Frontal cortex (tissue), 3 donors: ENCODE measurements at regions not wholly inside any gene's neighbourhood (a gene's known extent, or its start where the extent isn't known, plus 50 kb on each side); places are given as distances from the start of the nearest gene placed in this dataset.

ENCODE experiments used
- DNase-seq, 2 donors: peaks; one replicate each; pipeline ENCODE4 v3.0.0; 2012; ENCODE audit warnings: low spot score in 2 of 2
- FAIRE-seq: peaks from 2 replicates; lab custom pipeline; 2012; peaks lifted over from hg19 to GRCh38; lab: Jason Lieb, UNC
- donor health status: control.
- donor health status: control.
- donor health status: control.

- FAIRE-seq, result no peak
- DNase-seq, result no peak
These were observed 183.7 kb downstream of the FOXL1 start for GRCh38 chr16:86762095-86762494.

DNA sequence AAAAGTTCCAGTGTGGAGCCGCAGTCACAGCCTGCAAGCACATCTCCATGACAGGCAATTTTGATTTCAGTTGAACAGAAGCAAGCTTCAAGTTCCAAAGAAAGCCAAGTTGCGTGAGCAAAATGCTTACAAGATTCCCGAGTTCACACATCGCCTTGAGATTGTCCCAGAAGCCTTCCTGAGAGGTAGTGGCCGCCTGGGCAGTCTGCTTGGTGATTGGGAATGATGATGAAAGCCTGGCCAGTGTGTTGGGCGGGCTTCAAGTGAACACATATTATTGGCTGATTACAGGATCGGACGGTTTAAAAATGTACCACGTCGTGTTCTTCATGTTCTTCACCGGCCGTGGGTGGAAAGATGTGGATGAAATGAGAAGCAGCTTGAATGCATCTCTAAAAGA is 185.5 kb downstream of the FOXL1 start:
- FAIRE-seq (no peak), DNase-seq (no peak)

- no peak for FAIRE-seq
- DNase-seq, result no peak
These were observed 186.2 kb downstream of the FOXL1 start for GRCh38 chr16:86764551-86764950.

GRCh38 chr16:86765389-86766026 is 187.2 kb downstream of the FOXL1 start:
- DNase-seq (no peak), FAIRE-seq (no peak)

GRCh38 chr16:86766700-86767099 is 188.4 kb downstream of the FOXL1 start:
- DNase-seq, result no peak
- FAIRE-seq, result no peak

- DNase-seq (no peak), FAIRE-seq (no peak)
These were observed 190.0 kb downstream of the FOXL1 start for GRCh38 chr16:86768228-86768791.

DNA sequence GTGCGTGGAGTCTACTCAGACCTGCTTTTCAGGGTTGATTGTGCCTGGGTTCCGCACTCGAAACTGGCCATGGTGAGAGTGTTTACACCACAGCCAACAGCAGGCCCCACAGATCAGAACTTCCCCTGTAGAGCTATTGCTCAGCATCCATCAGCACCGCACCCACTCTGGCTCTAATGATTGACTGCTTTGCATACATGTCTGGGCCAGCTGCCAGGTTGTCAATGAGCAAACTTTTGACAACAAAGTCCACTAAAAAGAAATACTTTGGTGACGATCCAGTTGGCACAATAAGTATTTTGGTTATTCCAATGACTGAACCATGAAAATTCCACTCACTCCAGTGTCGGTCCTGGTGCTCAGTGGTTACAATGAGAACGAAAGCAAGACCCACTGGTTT is 190.7 kb downstream of the FOXL1 start:
- DNase-seq (no peak), FAIRE-seq (no peak)

- FAIRE-seq, result no peak
- no peak for DNase-seq
These were observed 193.4 kb downstream of the FOXL1 start for GRCh38 chr16:86771506-86772460.

DNA sequence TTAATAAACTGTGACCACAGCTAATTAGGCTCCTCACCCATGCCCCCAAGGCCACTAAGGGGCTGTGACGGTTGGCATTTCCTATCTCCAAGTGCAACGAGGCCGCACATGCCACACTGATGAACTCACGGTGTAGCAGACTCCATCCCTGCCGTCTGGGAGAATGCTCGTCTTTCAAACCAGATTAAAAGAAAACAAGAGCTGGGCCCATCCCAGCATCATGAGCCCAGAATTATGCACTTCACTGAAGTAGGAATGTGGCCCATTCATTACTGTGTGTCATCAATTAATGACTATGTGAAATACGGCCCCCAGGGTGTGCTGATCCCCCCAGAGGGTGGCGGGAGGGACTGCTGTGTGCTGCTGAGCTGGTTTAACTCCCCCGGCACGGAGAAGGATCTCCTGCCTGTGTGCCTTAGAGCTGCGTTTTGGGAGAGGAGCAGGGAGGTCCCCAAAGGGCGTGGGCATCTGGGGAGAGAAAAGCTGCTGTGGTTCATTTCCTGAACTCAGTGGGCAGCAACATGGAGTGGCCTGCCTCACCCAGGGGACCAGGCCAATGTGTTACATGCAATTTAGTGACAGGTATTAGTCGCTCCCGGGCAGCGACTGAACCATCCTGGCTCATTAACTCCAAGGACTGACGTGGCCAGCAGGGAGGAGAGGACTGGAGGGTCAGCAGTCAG is 194.5 kb downstream of the FOXL1 start:
- DNase-seq, result no peak
- FAIRE-seq, result no peak

GRCh38 chr16:86773354-86773715 is 195.0 kb downstream of the FOXL1 start:
- FAIRE-seq, result no peak
- no peak for DNase-seq

- no peak for FAIRE-seq
- DNase-seq, result no peak
These were observed 196.6 kb downstream of the FOXL1 start for GRCh38 chr16:86774931-86775330.

DNA sequence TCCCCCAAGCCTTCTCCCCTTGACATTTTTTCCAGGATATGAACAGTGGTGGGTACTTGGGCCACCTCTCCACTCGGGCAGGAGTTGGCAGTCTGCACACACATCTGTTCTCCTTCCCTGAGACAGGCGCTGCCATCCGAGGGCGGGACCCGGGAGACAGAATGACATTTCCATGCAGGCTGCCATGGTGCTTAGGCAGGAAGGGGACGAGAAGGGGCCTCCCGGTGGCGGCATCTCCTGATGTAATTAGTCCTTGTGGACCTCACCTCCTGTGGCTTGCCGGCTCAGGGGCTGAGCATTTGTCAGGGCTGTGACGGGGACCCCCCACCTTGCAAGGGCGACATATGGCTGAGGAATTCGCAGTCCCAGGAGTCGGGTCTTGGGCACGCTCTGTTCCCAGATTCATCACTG is 197.2 kb downstream of the FOXL1 start:
- no peak for DNase-seq
- no peak for FAIRE-seq

GRCh38 chr16:86777381-86777946 is 199.1 kb downstream of the FOXL1 start:
- no peak for FAIRE-seq
- no peak for DNase-seq

DNA sequence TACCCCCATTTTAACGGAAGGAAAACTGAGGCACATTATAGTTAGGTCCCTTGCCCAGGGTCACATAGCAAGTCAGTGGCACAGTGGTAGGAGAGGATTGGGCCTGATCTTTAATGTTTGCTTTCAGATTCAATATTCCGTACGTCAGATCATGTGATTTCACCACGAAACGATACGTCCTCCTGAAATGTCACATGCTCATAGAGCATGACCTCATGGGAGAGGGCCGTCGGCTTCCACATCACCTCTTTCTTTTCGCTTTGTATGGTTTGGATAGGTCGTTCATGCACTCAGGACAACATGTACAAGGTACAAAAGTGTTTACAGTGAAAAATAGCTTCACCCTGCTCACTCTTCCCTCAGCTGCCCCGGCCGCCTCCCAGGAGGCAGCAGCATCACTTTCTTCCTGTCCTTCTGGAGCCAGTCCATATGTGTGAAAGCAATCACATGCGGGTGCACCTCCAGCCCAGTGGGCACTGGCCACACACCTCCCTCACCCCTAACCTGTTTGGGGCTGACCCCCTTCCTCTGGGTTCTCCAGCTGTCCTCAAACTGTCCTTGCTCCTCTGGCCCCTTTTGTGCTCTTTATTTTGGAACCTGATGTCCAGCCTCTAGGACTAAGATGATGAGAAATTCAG is 199.9 kb downstream of the FOXL1 start:
- DNase-seq, result no peak
- no peak for FAIRE-seq

- DNase-seq (no peak), FAIRE-seq (no peak)
These were observed 200.6 kb downstream of the FOXL1 start for GRCh38 chr16:86778978-86779377.

GRCh38 chr16:86781046-86781445 is 202.7 kb downstream of the FOXL1 start:
- DNase-seq (no peak), FAIRE-seq (no peak)

- DNase-seq, result no peak
- no peak for FAIRE-seq
These were observed 205.6 kb downstream of the FOXL1 start for GRCh38 chr16:86783636-86784626.

- DNase-seq, result no peak
- no peak for FAIRE-seq
These were observed 208.0 kb downstream of the FOXL1 start for GRCh38 chr16:86786338-86786737.

- DNase-seq (no peak), FAIRE-seq (no peak)
These were observed 208.6 kb downstream of the FOXL1 start for GRCh38 chr16:86786994-86787393.
